ENCODE measurements at regions not wholly inside any gene's neighbourhood (a gene's known extent, or its start where the extent isn't known, plus 50 kb on each side); places are given as distances from the start of the nearest gene placed in this dataset.

DNA sequence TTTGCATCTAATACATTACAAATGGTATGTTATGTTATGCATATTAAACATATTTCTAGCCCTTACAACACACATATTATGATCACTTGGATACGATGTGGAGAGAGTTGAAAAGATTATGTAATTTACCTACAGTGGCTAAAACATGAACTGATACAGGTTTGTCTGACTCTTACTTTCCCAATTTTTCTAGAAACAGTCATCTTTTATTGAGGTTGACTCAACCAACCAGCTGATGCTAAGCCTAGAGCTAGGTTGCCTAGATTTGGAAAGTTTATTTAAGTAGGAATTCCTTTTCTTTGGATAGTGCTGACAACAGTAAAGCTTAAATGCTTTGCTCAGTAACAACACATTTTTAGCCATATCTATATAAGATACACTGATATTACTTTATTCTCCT, 1215.1 kb downstream of the ADGRL3 start:
- Histone ChIP-seq H3K27ac (ENCODE audit: low read length) (no peak overlapping the region), H3K36me3 (ENCODE audit: control insufficient read depth, insufficient read depth, low read length) (no peaks in the 10 kb centered on the region), H3K4me1 (ENCODE audit: control insufficient read depth, insufficient read depth, low read length) (no peaks in the 10 kb centered on the region), H3K27me3 (ENCODE audit: control insufficient read depth, insufficient read depth, low read length) (no peaks in the 10 kb centered on the region), H3K9me3 (ENCODE audit: control insufficient read depth, insufficient read depth, low read depth, low read length) (no peaks in the 10 kb centered on the region), H3K4me3 (ENCODE audit: low read depth in 2 of 2, low read length in 2 of 2) (no peak overlapping the region)
- CTCF ChIA-PET: no interaction called here
- TF ChIP-seq, protein P1, sequence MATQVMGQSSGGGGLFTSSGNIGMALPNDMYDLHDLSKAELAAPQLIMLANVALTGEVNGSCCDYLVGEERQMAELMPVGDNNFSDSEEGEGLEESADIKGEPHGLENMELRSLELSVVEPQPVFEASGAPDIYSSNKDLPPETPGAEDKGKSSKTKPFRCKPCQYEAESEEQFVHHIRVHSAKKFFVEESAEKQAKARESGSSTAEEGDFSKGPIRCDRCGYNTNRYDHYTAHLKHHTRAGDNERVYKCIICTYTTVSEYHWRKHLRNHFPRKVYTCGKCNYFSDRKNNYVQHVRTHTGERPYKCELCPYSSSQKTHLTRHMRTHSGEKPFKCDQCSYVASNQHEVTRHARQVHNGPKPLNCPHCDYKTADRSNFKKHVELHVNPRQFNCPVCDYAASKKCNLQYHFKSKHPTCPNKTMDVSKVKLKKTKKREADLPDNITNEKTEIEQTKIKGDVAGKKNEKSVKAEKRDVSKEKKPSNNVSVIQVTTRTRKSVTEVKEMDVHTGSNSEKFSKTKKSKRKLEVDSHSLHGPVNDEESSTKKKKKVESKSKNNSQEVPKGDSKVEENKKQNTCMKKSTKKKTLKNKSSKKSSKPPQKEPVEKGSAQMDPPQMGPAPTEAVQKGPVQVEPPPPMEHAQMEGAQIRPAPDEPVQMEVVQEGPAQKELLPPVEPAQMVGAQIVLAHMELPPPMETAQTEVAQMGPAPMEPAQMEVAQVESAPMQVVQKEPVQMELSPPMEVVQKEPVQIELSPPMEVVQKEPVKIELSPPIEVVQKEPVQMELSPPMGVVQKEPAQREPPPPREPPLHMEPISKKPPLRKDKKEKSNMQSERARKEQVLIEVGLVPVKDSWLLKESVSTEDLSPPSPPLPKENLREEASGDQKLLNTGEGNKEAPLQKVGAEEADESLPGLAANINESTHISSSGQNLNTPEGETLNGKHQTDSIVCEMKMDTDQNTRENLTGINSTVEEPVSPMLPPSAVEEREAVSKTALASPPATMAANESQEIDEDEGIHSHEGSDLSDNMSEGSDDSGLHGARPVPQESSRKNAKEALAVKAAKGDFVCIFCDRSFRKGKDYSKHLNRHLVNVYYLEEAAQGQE (IDR thresholded peaks at IDR 0.05; ENCODE audit: insufficient read depth in 1 of 2, low read depth in 2 of 2, low read length in 1 of 2): no peak
- TF ChIP-seq TCF7L2 (IDR thresholded peaks at IDR 0.05; ENCODE audit: low read depth, low read length) (no peak), SIN3A (IDR thresholded peaks at IDR 0.05; ENCODE audit: borderline replicate concordance, insufficient read depth, low read depth, low read length) (no peak), POLR2AphosphoS5 (IDR thresholded peaks at IDR 0.05; ENCODE audit: low read depth, low read length) (no peak), CTCF (IDR thresholded peaks at IDR 0.05) (no peak)
- intact Hi-C loops (cut with micrococcal nuclease; ENCODE audit: unreplicated experiment): loop anchor here (10.0 kb wide), 1 partner anchor 60 kb away; no protein-coding TSS in a partner anchor
- DNase-seq (ENCODE audit: low read depth, low spot score): no peak
- in situ Hi-C loops (cut with HindIII; ENCODE audit: low pct_unique_long_range_greater_than_20kb, low sequenced_read_pairs): no loop called here
- ATAC-seq: no peak
- no TSS peak for BruUV-seq (replicated peaks)
- POLR2A ChIA-PET: no interaction called here

GRCh38 chr4:62414563-62414962, 1214.4 kb downstream of the ADGRL3 start:
- BruUV-seq (replicated peaks): no TSS peak
- in situ Hi-C loops (cut with HindIII; ENCODE audit: low pct_unique_long_range_greater_than_20kb, low sequenced_read_pairs) (no loop called here), intact Hi-C loops (cut with micrococcal nuclease; ENCODE audit: unreplicated experiment) (loop anchor here (10.0 kb wide), 1 partner anchor 60 kb away; no protein-coding TSS in a partner anchor)
- ChIA-PET POLR2A (no interaction called here), CTCF (no interaction called here)
- Histone ChIP-seq H3K36me3 (ENCODE audit: control insufficient read depth, insufficient read depth, low read length) (no peaks in the 10 kb centered on the region), H3K27me3 (ENCODE audit: control insufficient read depth, insufficient read depth, low read length) (no peaks in the 10 kb centered on the region), H3K9me3 (ENCODE audit: control insufficient read depth, insufficient read depth, low read depth, low read length) (no peaks in the 10 kb centered on the region), H3K4me1 (ENCODE audit: control insufficient read depth, insufficient read depth, low read length) (no peaks in the 10 kb centered on the region), H3K4me3 (ENCODE audit: low read depth in 2 of 2, low read length in 2 of 2) (no peak overlapping the region), H3K27ac (ENCODE audit: low read length) (no peak overlapping the region)
- ATAC-seq (no peak), DNase-seq (ENCODE audit: low read depth, low spot score) (no peak)
- TF ChIP-seq TCF7L2 (IDR thresholded peaks at IDR 0.05; ENCODE audit: low read depth, low read length) (no peak), POLR2AphosphoS5 (IDR thresholded peaks at IDR 0.05; ENCODE audit: low read depth, low read length) (no peak), CTCF (IDR thresholded peaks at IDR 0.05) (no peak), SIN3A (IDR thresholded peaks at IDR 0.05; ENCODE audit: borderline replicate concordance, insufficient read depth, low read depth, low read length) (no peak)
- TF ChIP-seq, protein P1 (IDR thresholded peaks at IDR 0.05; ENCODE audit: insufficient read depth in 1 of 2, low read depth in 2 of 2, low read length in 1 of 2): no peak

Data from Panc1 (cell line).